ENCODE measurements at regions not wholly inside any gene's neighbourhood (a gene's known extent, or its start where the extent isn't known, plus 50 kb on each side); places are given as distances from the start of the nearest gene placed in this dataset.

DNA sequence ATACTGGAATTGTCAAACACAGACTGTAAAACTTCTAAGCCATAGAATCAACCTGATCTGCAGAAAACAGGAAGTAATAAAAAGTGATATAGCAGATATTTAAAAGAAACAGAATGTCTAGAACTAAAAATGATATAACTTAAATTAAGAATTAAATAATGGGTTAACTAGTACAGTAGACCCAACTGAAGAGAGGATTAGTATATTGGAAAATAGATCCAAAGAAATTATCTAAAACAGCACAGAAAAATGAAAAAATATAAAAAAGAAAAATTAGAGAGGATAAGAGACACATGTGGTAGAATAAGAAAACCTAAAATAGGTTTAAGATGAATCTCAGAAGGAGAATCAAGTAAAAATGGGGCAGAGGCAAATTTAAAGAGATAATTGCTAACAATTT, 219.9 kb downstream of the SEMA6A start:
- CTCF ChIA-PET (ENCODE audit: low intra/inter-chr PET ratio, low total read pairs): no interaction called here
- intact Hi-C loops (cut with micrococcal nuclease; ENCODE audit: unreplicated experiment) (no loop called here), in situ Hi-C loops (cut with HindIII; ENCODE audit: extremely low pct_ligation_motif_present, low pct_unique_long_range_greater_than_20kb) (no loop called here)
- Histone ChIP-seq H3K9me3 (ENCODE audit: low read length) (no peaks in the 10 kb centered on the region), H3K36me3 (replicated peaks in 1 of 2; ENCODE audit: control insufficient read depth in 1 of 2, insufficient read depth in 2 of 2, low read length in 2 of 2) (no peaks in the 10 kb centered on the region), H3K27ac (ENCODE audit: extremely low read length, insufficient read depth, low read length) (no peak overlapping the region), H3K9ac (ENCODE audit: insufficient read depth, low read depth, low read length) (no peak overlapping the region), H2AFZ (ENCODE audit: low read length) (no peak overlapping the region), H3K4me2 (ENCODE audit: low read depth, low read length) (no peak overlapping the region), H3K79me2 (ENCODE audit: insufficient read depth, low read length) (no peaks in the 10 kb centered on the region), H3K4me1 (ENCODE audit: insufficient read depth, low read length) (no peaks in the 10 kb centered on the region), H3K4me3 (replicated peaks in 1 of 3; ENCODE audit: insufficient read depth in 1 of 3, low read depth in 2 of 3, low read length in 3 of 3) (no peak overlapping the region), H4K20me1 (ENCODE audit: insufficient read depth, low read length) (no peaks in the 10 kb centered on the region), H3K27me3 (ENCODE audit: control insufficient read depth in 1 of 2, insufficient read depth in 2 of 2, low read length in 2 of 2) (no peaks in the 10 kb centered on the region)
- POLR2A ChIA-PET: no interaction called here
- BruUV-seq (replicated peaks): no TSS peak
- FAIRE-seq: no peak
- no peak for ATAC-seq
- TF ChIP-seq ZNF781 (CRISPR knock-in tag; IDR thresholded peaks at IDR 0.05; ENCODE audit: borderline replicate concordance, not compliant biosample characterization) (no peak), HCFC1 (IDR thresholded peaks at IDR 0.05; ENCODE audit: low read depth, low read length) (no peak), SMARCC2 (IDR thresholded peaks at IDR 0.05) (no peak), TOE1 (CRISPR knock-in tag; IDR thresholded peaks at IDR 0.05) (no peak), ZZZ3 (CRISPR knock-in tag; IDR thresholded peaks at IDR 0.05; ENCODE audit: borderline replicate concordance) (no peak), ZNF720 (CRISPR knock-in tag; IDR thresholded peaks at IDR 0.05) (no peak), BHLHE40 (IDR thresholded peaks at IDR 0.05; ENCODE audit: low read length) (no peak), ZNF7 (CRISPR knock-in tag; IDR thresholded peaks at IDR 0.05) (no peak), NFIB (CRISPR knock-in tag; IDR thresholded peaks at IDR 0.05; ENCODE audit: borderline replicate concordance) (no peak), ZNF777 (CRISPR knock-in tag; IDR thresholded peaks at IDR 0.05) (no peak), ZFYVE20 (CRISPR knock-in tag; IDR thresholded peaks at IDR 0.05; ENCODE audit: borderline replicate concordance, low read depth) (no peak), KLF13 (CRISPR knock-in tag; IDR thresholded peaks at IDR 0.05) (no peak), ATM (IDR thresholded peaks at IDR 0.05; ENCODE audit: borderline replicate concordance) (no peak), ZNF3 (CRISPR knock-in tag; IDR thresholded peaks at IDR 0.05) (no peak)
- TF ChIP-seq, protein P1, sequence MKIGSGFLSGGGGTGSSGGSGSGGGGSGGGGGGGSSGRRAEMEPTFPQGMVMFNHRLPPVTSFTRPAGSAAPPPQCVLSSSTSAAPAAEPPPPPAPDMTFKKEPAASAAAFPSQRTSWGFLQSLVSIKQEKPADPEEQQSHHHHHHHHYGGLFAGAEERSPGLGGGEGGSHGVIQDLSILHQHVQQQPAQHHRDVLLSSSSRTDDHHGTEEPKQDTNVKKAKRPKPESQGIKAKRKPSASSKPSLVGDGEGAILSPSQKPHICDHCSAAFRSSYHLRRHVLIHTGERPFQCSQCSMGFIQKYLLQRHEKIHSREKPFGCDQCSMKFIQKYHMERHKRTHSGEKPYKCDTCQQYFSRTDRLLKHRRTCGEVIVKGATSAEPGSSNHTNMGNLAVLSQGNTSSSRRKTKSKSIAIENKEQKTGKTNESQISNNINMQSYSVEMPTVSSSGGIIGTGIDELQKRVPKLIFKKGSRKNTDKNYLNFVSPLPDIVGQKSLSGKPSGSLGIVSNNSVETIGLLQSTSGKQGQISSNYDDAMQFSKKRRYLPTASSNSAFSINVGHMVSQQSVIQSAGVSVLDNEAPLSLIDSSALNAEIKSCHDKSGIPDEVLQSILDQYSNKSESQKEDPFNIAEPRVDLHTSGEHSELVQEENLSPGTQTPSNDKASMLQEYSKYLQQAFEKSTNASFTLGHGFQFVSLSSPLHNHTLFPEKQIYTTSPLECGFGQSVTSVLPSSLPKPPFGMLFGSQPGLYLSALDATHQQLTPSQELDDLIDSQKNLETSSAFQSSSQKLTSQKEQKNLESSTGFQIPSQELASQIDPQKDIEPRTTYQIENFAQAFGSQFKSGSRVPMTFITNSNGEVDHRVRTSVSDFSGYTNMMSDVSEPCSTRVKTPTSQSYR (CRISPR knock-in tag; IDR thresholded peaks at IDR 0.05; ENCODE audit: borderline replicate concordance): no peak
- DNase-seq (ENCODE audit: low spot score): no peak
